ENCODE measurements at regions not wholly inside any gene's neighbourhood (a gene's known extent, or its start where the extent isn't known, plus 50 kb on each side); places are given as distances from the start of the nearest gene placed in this dataset.

DNA sequence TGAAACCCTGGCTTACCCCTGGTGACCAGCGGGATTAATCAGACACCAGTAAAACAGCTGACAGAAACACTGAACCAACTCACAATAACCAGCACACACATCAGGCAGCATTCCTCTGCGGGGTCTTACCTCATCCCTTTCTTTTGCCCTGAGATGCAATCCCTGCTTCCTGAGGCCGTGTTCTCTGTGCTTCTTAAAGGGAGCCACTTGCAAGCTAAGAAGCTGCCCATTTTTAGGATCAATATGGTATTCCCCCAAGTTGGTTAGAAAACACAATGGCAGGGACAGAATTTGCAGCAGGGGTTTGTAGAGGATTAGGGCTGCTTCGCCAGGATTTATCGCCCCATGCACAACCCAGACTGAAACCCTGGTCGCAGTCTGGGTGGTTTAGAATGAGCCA is 74.7 kb upstream of the OLIG2 start:
- Mint-ChIP-seq H3K9me3 (peaks cover 9% of the 10 kb centered on the region), H3K4me1 (no peaks in the 10 kb centered on the region), H3K4me3 (no peak overlapping the region), H3K27me3 (ENCODE audit: low read depth) (peaks cover 63% of the 10 kb centered on the region), H3K27ac (no peak overlapping the region), H3K36me3 (no peaks in the 10 kb centered on the region)
- no peak for DNase-seq (ENCODE audit: low spot score in 2 of 2, unreplicated experiment in 2 of 2)
- no peak for TF ChIP-seq CTCF (IDR thresholded peaks at IDR 0.05; ENCODE audit: unreplicated experiment)

- Mint-ChIP-seq H3K27me3 (ENCODE audit: low read depth) (peaks cover 74% of the 10 kb centered on the region), H3K4me1 (no peaks in the 10 kb centered on the region), H3K36me3 (no peaks in the 10 kb centered on the region), H3K4me3 (no peak overlapping the region), H3K27ac (no peak overlapping the region), H3K9me3 (no peaks in the 10 kb centered on the region)
- DNase-seq (ENCODE audit: low spot score in 2 of 2, unreplicated experiment in 2 of 2), result no peak
- no peak for TF ChIP-seq CTCF (IDR thresholded peaks at IDR 0.05; ENCODE audit: unreplicated experiment)
Observed at GRCh38 chr21:32954353-32954752, 71.4 kb upstream of the OLIG2 start.

GRCh38 chr21:32955311-32956060 is 70.2 kb upstream of the OLIG2 start:
- no peak overlapping the region for H3K4me3 Mint-ChIP-seq
- no peak for TF ChIP-seq CTCF (IDR thresholded peaks at IDR 0.05; ENCODE audit: unreplicated experiment)
- H3K27ac Mint-ChIP-seq, result no peak overlapping the region
- H3K4me1 Mint-ChIP-seq, result no peaks in the 10 kb centered on the region
- DNase-seq (ENCODE audit: low spot score in 2 of 2, unreplicated experiment in 2 of 2), result no peak
- H3K27me3 Mint-ChIP-seq (ENCODE audit: low read depth), result peaks cover 84% of the 10 kb centered on the region
- H3K36me3 Mint-ChIP-seq, result no peaks in the 10 kb centered on the region
- no peaks in the 10 kb centered on the region for H3K9me3 Mint-ChIP-seq

GRCh38 chr21:32956061-32956656 is 69.6 kb upstream of the OLIG2 start:
- H3K36me3 Mint-ChIP-seq, result no peaks in the 10 kb centered on the region
- no peak for TF ChIP-seq CTCF (IDR thresholded peaks at IDR 0.05; ENCODE audit: unreplicated experiment)
- H3K4me3 Mint-ChIP-seq, result no peak overlapping the region
- H3K27me3 Mint-ChIP-seq (ENCODE audit: low read depth), result peaks cover 85% of the 10 kb centered on the region
- no peak overlapping the region for H3K27ac Mint-ChIP-seq
- no peak for DNase-seq (ENCODE audit: low spot score in 2 of 2, unreplicated experiment in 2 of 2)
- peaks cover 3% of the 10 kb centered on the region for H3K9me3 Mint-ChIP-seq
- H3K4me1 Mint-ChIP-seq, result no peaks in the 10 kb centered on the region

DNA sequence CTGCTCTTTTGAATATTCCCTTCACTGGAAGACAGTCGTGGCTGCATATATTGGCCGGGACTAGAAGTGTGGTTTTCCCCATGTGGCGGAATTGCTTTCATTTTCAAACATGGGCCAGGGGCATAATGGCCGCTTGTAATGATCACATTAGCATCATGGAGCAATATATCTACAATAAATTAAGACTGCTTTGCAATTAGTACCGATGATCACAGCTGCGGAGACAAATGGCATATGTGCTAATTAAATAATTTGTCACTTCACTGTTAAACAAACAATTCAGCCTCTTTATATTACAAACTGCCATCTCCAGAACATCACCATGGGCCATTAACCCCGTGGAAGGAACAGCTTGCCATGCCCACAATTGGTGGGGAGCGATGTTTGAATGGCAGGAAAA is 68.2 kb upstream of the OLIG2 start:
- no peak for DNase-seq (ENCODE audit: low spot score in 2 of 2, unreplicated experiment in 2 of 2)
- Mint-ChIP-seq H3K27me3 (ENCODE audit: low read depth) (peaks cover 76% of the 10 kb centered on the region), H3K4me3 (no peak overlapping the region), H3K27ac (no peak overlapping the region), H3K4me1 (no peaks in the 10 kb centered on the region), H3K9me3 (peaks cover 5% of the 10 kb centered on the region), H3K36me3 (no peaks in the 10 kb centered on the region)
- no peak for TF ChIP-seq CTCF (IDR thresholded peaks at IDR 0.05; ENCODE audit: unreplicated experiment)

Data from mesothelial cell of epicardium (in vitro differentiated cells).